ENCODE measurements at regions not wholly inside any gene's neighbourhood (a gene's known extent, or its start where the extent isn't known, plus 50 kb on each side); places are given as distances from the start of the nearest gene placed in this dataset.

- no peak for TF ChIP-seq POLR2A (IDR thresholded peaks at IDR 0.05; ENCODE audit: low read length)
- TF ChIP-seq GATA1 (IDR thresholded peaks at IDR 0.05; ENCODE audit: low read depth, low read length), result no peak
These were observed 710.5 kb upstream of the HS3ST5 start for GRCh38 chr6:115053169-115053860.
